GM19043 (cell line): ENCODE measurements at regions not wholly inside any gene's neighbourhood (a gene's known extent, or its start where the extent isn't known, plus 50 kb on each side); places are given as distances from the start of the nearest gene placed in this dataset.
"Not testable (repeated sequence)": the region's sequence is repeated elsewhere in the genome, so short reads cannot be mapped to it uniquely, and the experiment has no call there.

ENCODE experiments used
- ATAC-seq: cut with Tn5 transposase; IDR thresholded peaks from one replicate; pipeline ENCODE4 v1.9.1; 2021; ENCODE audit warnings: low read depth; ENCODE audit not compliant: unreplicated experiment

DNA sequence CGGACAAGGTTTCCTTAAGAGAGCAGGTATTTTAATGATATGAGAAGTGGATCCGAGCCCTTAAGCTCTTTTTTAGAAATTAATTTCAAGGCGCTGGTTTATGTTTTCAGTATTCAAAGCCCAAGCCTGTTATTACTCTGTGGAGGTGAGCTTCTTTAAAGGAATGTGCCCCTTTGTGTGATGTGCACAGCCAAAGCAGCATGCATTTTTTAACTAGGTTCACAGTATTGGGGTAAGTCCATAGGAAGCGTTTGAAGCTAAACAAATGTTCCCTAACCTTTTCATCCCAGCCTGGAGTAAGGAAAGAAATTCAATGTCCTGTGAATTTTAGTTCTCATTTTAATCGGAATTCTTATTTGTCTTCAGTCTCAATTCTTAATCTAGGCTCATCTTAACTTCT lies 217.5 kb downstream of the KCTD12 start:
- no peak for ATAC-seq

DNA sequence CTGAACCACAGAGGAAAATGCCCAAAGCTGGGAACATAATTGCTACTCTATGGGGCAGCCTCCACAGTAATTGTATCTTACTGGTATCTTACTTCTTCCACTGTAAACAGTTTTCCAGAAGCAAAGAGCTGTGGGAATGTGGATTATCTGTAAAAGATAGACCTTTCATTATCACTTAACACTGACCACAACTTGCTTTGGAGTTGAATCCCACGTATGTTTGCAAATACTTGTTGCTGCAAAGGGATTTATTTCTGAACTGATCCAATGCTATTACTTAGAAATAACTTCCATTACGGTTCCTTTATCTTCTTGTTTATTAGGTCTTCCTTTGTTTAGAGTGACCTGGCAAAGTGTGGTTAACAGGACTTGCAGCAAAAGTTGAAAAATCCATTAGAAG lies 218.1 kb downstream of the KCTD12 start:
- ATAC-seq, result no peak

DNA sequence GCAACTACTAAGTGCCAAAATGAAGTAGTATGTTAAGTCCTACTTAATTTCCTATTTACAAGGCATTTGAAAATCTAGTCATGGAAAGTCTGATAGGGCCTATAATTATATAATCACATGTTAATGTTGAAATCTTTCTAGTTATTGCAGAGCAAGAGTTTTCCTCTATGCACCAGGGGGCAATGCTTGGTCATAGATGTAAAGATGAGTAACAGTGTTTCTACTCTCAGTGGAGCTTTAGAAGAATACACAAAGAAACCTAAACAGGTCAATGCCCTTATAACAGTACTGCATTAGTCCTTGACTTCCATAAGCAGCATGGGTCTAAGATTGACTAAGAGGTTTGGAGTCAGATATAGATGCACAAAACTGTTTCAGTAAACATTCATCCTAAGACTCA lies 218.7 kb downstream of the KCTD12 start:
- ATAC-seq, result no peak

DNA sequence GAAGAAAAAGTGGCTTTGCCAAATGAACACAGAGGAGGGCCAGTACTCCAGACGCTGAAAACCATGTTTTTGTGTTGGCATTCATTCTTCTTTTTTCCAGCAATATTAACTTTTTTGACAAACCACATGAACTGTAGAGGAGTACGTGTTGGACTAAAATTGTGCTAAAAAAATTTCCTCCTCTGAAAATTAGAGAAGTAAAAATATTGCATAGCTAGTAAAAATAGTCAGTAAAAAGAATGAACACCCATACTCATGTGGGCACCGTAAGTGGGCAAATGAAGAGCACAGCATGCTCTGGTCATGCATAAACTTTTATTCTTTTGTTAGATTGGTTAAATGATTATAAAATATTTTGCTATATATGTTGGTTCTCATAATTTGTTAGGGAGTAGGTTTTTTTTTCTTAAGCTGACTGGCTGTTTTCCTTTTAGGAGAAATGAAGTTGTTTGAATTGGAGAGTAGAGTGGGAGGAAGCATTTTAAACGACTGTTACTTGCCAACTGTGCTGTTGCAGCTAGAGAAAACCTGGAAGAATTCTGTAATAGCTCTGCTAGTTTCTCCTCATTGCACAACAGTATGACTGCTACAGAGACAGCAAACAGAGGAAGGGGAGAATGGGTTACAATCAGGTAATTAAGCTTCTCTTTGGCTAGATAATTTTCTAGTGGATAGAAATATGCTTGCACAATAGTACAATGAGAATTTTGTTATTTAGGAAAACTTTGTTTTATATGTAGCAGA lies 222.4 kb downstream of the KCTD12 start:
- no peak for ATAC-seq

DNA sequence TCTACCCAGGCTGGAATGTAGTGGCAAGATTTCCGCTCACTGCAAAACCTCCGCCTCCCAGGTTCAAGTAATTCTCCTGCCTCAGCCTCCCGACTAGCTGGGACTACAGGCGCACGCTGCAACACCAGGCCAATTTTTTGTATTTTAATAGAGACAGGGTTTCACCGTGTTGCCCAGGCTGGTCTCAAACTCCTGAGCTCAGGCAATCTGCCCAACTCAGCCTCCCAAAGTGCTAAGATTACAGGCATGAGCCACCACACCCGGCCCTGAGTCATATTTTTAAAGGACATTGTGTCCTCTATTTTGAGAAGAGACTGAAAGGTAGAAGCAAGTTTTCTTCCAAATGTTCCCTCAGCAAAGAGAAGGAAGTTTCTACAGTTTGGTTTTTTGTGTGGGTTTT lies 227.1 kb downstream of the KCTD12 start:
- ATAC-seq, result not testable (repeated sequence)

DNA sequence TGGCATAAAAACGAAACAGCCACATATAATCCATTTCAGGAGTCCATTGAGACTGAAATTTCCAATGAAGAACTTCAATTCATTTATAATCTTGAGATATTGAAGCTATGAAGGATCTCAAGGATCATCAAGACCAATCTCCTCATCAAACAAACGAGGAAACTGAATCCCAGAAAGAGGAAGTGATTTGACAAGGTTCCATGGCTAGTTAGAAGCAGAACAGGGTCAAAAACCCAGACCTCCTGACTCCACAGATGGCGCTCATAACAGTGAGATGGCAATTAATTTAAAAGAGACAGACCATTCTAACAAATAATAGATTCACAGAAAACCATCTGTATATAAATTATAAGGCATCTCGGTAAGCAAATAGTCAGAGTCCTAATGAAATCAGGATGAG lies 229.7 kb downstream of the KCTD12 start:
- no peak for ATAC-seq

DNA sequence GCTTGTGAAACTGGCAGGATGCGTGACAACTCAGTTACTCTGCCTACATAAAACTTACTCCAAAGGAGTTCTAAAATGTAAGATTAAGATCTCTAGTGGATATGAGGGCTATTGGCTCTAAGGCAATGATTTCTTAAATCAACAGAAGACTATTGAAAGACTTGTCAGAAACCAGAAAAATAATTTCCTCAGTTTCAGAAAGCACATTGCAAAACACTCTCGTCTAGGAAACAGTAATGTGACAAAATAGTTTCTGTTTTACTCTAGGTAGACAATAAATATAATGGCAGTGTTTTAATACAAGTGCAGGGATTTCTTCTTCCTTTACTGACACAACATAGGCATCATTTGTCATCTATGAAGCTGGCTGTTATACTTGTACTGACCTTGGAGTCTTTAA lies 230.1 kb downstream of the KCTD12 start:
- ATAC-seq, result no peak

DNA sequence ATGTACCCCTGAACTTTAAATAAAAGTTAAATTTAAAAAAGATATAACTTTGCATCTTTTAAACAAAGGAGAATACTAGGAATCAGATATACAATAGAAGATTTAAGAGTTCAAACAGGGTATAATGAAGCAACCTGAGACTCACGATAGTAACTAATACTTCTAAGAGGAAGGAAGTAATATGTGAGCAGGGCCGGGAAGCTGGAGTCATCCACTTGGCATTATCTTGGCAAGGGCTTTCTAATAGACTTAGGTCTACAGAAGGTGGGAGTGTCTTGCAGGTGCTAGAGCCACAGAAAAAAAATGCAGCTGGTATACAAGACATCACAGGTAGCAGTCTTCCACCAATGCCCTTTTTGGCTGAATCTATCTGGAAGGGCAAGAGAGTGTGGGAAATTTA lies 231.9 kb downstream of the KCTD12 start:
- no peak for ATAC-seq

DNA sequence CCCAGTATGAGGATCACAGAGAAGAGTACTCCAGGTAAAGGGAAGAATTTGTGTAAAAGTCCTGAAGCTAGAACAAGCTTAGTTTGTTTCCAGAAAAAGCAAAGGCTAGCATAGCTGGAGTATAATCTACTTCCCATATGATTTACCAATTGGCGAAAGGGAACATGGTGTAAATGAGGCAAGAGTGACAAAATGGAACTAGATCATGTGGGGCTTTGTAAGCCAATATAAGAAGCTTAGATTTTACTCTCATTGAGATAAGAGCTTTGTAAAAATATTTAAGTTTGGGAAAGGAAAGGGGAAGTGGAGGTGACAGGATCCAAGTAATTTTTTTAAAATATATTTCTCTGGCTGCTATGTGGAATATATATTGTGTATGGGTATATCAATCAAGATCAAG lies 234.9 kb downstream of the KCTD12 start:
- no peak for ATAC-seq

DNA sequence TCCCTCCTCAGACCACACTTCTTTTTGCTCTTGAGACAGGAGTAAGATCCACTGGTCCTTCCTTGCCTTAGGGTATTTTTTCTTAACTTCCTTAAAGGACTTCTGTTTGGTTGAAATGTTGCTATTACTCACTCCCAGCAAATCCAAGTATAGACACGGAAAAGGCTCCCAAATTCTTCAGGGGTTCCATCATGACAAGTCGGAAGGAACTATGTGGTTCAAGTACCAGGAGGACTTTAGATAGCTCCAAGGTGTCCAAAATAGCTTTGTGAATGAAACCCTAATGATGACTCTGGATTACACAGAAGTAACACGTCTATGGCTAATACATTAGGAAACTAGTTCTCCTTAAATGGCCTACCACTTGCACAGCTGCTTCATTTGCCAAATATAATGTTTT lies 238.7 kb downstream of the KCTD12 start:
- ATAC-seq, result no peak

DNA sequence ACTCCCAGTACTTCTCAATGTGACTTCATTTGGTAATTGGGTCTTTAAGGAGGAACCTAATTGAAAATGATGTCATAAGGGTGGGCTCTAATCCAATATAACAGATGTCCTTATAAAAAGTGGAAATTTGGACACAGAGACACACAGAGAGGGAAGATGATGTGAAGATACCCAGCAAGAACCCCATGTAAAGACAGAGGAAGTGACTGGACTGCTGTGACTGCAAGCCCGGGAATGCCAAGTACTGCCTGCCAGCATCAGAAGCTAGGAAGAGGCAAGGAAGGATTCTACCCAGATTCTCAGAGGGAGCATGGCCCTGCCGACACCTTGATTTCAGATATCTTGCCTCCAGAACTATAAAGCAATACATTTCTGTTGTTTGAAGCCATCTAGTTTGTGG lies 239.3 kb downstream of the KCTD12 start:
- no peak for ATAC-seq

DNA sequence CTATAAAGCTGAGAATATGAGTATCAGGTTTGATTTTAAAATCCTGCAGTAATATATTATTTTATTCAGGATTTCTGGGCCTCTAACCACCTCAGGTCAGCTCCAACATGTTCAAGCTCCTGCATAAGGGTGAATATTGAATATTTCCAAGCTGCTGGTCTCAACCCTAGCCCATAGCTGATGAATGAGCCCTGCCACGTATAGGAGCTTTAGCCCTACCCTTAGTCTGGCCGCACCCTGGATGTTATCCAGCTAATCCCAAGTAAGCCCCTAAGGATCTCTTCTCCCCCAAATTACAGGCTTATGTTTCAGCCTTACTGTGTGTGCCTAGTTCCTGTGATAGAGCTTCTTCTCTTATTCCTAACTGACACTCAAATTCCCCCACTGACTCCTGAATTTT lies 240.6 kb downstream of the KCTD12 start:
- ATAC-seq, result no peak

DNA sequence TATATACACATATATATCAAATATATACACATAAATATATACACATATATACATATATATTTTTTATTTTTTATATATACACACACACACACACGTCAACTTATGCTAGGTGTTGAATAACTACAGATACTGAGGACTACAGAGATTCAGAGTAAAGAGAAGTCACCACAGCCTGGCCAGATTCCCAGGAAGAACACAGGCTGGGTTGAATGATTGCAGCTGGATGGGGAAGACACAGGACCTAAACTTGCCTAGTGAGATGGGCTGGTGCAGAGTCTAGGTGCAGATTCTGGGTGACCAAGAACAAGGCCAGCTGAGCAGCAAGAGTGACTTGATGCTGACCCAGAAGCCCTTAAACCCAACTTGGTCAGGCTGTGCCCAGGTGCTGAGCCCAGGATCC lies 241.3 kb downstream of the KCTD12 start:
- no peak for ATAC-seq

DNA sequence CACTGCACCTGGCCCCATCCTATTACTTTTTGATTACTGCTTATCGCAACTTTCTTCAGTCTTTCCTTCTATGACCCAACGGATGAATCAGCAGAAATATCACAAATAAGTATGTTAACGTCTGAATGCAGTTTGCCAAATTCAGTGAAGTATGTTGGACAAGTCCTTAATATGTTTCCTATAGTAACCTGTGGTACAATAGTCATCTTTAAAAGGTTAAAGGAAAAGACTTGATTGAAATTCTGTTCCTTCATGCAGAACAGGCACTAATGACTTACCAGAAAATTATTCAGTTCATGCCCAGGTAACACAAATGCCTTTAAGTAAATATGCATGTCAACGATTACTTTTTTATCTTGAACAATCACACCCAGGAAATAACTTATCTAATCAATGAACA lies 242.6 kb downstream of the KCTD12 start:
- no peak for ATAC-seq

DNA sequence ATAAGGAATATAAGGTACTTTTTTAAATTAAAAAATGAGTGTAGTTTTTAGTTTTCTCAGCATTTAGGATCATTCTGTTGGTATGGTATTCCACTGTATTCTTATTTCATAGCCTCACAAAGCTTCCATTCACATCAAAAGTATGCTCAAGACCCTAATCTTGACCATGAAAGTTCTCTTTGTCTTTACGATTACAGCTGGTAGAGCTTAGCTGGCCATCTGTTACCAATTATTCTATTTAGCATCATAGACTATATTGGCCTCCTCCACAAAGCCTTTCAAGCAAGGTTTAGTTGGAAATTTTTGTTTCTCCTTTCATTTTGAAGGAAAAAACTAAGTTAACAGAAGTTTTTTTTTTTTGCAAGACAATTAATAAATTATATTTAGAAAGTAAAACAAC lies 245.1 kb downstream of the KCTD12 start:
- no peak for ATAC-seq

DNA sequence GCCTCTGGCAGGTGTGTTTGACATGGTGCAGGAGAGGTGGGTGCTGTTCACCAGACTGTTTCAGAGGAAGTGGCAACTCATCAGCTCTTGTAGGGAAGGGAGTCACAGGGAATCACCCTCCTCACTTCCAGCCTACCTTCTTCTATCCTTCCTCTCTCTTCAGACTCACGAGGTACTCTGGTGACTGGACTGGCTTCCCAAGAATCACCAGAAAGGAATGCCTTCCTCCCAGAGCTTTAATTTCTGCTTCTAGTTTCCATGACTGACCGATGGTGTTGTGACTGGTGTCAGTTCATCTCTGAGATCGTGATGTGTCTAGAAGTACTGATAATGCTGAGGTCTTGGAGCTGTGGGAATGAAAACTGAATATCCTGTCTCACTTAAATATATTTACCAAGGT lies 247.3 kb downstream of the KCTD12 start:
- no peak for ATAC-seq

DNA sequence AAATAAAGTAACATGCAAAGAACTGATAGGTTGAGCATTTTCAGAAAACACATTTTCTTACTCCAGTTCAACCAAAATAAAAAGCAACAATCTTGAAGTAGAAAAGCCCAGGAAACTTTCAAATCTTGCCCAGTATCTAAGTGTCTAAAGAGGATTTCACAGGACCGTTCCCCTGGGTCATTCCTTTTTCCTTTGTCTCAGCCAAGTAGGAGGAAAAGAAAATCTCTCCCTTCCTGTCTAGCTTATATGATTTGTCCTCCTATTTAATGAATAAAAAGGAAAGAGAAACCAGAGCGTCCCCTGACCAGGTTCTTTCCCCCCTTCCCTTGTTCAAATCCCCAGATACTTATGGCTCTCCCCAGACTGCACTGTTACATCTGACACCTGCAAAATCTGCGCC lies 248.0 kb downstream of the KCTD12 start:
- ATAC-seq, result no peak

DNA sequence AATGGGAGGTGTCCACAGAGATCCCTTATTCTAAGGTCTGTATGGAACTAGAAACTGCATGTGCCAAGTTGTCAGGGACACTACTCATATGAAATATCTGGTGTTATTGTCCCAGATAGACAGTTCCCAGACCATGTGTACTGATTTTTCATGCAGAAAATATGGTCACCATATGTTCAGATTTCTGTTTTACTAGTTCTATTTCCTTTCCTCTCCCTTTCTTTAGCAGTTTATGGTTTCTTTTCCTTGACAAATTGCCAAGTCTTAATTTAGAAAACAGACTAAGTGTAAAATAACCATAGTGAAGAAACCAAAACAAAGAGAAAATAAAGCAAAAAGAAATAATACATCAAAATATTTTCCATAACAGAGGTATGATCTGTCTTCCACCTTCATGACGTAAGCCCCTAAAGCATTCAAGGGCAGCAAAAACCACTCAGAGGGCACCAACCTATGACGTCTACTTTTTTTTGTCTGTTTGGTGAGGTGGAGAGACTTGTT lies 248.5 kb downstream of the KCTD12 start:
- ATAC-seq, result no peak

DNA sequence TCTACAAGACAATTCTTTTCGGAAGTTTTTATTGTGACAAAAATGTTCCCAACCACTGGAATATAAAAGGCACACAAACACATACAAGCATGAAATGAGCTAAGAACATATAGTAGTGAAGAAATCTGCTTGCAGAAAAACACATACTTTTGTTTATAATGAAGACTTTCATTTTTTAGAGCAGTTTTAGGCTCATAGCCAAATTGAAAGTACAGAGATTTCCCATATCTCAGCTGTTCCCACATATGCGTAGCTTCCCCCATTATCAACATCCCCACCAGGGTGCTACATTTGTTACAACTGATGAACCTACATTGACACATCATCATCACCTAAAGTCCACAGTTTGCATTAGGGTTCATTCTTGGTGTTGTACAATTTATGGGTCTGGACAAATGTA lies 249.4 kb downstream of the KCTD12 start:
- no peak for ATAC-seq

DNA sequence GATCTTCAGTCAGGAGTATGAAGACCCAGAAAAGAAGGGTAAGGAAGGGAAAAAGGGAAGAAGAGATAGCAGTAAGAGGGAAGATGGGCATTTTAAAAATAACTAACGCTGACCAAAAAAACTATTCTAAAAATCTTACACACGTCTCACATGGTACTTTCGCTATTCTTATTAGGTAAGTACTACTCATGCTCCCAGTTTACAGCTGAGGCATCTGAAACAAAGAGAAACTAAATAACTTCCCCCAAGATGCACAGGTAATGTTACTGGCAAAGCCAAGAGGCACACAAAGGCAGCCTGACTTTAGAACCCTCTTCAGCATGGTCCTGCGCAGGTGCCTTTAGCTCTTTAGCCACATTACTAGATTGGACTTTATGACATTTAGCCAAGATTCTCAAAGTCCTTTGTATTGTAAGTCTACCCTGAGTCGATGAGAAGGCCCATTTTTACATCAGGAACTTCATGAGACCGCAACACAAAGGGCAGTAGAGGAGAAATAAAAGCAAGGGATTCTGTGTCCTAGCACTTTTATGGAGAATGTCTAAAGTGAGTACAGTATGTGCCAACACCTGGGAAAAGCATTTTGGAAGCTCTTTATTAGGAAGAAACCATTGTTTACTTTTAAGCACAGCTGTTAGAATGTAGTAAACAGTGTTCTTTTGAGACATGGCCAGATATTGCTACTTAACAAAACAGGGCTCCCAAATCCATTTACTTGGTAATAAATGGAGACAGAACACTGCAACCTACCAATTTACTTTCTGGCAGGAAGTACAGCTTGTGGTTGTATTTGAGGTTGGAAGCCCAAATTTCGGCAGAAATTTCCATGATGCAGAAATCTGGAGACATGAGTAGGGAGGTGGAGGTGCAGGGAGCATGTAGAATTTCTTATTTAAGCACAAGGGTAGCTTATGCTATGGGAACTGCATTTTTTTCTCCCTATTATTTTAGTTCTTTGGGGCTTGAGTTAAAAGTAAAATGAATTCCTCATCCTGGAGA lies 250.7 kb downstream of the KCTD12 start:
- no peak for ATAC-seq

DNA sequence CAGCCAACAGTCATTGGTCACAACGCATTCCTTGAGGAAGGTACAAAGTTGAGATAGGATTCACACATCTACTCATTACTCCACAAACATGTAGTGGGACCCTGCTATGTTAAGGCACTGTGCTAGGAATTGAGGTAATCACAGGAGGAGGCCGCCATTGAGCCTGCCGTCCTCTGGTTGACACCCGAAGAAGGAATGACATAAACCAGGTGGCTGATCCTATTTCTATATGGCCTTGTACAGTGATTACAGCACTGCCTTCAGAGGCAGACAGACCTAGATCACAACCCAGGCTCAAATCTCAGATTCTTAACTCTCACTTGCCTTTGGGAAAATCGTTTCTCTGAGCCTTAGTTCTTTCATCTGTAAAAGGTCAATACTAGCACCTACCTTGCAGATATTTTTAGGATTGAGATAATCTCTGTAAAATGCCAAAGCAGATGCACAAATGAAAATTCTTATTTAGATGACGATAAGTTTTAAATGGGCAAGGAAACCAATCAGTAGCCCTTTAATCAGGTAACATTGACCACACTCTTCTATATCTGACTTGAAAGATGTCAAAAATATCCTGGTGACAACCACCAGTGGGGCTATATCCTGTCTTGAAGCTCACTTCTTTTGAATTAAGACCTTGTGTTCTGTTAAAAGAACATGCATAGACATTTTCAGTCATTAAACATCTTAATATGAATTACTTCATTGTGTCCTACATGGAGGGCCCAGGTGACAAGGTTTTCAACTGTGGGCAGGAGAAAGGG lies 251.6 kb downstream of the KCTD12 start:
- ATAC-seq, result no peak
